ENCODE measurements at regions not wholly inside any gene's neighbourhood (a gene's known extent, or its start where the extent isn't known, plus 50 kb on each side); places are given as distances from the start of the nearest gene placed in this dataset.
A peak's percentile ranks its signal among the peaks of the same experiment; 100 is the strongest.
"Not testable (repeated sequence)": the region's sequence is repeated elsewhere in the genome, so short reads cannot be mapped to it uniquely, and the experiment has no call there.

DNA sequence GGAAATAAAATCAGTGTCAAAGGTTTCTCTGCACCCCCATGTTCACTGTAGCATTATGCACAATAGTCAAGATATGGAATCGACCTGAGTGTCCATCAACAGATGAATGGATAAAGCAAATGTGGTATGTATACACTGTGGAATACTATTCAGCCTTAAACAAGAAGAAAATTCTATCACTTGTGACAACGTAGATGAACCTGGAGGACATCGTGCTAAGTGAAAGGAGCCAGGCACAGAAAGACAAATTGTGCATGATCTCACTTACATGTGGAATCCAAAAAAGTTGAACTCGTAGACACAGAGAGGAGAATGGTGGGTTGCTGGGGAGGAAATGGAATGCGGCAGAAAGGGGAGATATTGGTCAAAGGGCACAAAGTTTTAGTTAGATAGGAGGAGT is 136.3 kb upstream of the ESR1 start:
- no peak for DNase-seq

DNA sequence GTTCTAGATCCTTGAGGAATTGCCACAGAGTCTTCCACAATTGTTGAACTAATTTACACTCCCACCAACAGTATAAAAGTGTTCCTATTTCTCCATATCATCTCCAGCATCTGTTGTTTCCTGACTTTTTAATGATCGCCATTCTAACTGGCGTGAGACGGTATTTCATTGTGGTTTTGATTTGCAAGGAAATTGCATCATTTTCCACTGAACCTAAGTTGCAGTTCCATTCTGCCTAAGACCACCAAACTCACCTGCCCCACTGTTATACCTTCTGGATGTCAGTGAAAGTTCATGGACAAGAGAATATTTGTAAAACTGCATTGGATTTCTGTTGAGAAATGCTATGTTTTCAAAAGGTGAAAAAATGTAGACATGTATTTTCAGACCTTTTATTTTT is 132.9 kb upstream of the ESR1 start:
- no peak for DNase-seq

DNA sequence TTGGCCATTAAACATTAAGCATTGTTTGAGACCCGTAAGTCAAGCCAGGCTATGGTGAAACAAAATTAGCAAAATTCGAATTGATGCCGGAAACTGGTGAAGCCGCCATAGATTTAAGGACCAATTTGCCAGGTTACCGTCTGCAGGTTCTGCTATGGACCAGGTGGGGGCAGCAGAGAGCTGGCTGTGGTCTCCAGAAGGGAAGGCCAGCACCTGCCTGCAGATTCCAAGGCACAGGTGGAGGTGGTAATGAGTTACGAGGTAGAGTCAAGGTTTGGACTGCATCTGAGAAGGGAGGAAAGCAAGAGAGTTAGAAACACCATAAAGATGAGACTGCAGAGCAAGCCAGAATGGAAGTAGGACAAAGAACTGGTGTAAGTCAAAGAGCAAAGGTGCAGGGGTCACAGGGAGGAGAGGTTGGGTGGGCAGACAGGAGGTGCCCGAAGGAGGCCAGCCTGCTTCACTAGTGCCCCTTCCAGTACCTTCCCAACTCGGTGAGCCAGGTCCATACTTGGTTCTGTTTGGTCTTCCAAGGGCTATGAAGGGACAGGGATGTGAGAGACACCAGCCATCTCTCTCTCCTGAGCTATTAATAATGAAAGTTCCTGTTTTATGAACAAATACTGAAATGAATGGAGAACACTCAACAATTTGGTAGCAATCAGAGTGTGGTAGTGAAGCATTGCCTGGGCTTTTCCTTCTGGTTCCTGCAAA is 131.6 kb upstream of the ESR1 start:
- DNase-seq = peak; percentile 37

DNA sequence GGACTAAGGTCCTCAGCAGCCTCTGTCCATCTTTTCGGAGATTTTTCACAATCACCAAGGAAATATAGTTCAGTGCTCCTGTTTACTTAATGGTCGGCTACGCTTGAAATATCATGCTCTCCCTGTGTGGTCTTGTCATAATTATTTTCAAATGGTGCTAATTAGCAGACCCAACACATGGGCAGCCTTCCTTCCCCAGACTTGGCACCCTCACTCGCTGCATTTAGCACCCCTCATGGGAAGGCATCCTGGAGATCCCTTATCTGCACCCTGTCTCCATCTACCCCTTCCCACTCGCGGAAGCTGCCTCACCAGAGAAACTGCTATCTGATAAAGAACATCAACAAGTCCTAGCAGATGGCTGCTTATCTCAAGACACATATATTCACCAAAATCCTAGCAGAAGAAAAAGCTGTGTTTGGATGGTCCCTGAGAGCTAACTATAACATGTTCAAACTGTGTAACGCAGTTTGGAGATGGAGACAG is 131.0 kb upstream of the ESR1 start:
- no peak for DNase-seq

DNA sequence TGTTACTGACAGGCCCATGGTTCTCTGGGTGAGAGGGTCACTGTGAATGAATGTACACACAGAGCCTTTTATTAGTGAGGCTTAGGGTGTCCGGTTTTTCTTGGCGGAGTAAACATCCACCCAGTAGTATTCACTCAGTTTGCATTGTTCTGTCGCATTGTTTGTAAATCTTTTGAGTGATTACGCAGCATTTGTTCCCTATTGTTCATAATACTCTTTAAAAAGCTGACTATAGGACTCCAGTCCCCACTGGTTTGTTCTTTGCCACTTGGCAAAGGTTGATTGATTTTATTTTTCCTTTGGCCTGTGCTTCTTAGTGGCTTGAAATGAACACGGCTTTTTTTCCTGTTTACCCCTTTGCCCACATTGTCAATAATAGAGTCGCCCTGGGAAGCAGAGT is 130.1 kb upstream of the ESR1 start:
- DNase-seq = no peak

DNA sequence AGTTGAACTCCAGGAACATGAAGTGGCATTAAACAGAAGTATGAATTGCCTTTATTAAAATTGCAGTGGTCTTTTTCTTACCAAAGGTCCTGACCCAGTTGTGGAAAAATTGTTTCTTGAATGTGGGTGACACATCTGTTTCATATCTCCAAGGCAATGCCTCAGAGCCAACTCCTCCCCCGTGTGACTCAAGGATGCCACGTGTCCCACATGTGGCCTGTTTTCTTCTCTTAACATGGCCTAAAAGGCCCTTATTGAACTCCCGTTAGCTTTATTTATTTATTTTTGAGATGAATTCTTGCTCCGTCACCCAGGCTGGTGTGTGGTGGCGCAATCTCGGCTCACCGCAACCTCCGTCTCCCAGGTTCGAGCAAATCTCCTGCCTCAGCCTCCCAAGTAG is 128.4 kb upstream of the ESR1 start:
- no peak for DNase-seq

DNA sequence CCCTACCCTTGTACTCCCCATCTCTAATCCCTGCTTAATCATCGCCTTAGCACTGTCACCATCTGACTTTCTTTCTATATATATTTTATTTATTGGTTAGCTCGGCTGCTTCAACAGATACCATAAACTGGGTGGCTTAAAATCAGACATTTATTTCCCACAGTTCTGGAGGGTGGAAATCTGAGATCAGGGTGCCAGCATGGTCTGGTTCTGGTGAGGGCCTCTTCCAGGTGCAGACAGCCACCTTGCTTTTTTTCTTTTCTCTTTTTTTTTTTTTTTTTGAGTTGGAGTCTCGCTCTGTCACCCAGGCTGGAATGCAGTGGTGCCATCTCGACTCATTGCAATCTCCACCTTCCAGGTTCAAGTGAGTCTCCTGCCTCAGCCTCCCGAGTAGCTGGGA is 127.5 kb upstream of the ESR1 start:
- DNase-seq = no peak

DNA sequence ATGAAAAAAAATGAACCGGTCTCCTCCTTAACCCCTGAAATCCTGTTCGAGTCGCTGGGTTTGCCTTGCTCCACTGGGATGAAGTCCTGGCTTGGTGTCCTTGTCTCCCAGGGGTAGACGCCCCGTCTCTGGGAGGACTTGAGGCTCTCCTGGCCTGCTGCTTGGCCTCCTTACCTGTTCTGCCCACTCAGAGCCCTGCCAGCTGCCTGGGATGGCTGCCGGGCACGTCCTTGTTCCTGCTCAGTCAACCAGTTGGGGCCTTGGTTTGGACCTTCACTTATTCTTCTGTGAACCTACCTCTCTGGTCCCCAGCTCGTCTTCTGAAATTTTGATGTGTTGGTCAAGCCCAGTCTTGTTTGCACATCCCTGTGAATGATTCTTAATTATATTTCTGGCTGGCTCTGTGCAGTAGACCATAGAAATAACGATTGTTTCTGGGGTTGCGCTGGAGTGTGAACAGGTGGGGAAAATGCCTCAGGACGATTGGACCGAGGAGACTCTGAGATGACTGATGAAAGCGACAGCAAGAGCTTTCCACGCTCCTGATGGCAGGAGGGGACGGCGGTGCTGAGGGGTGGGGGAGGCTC is 126.5 kb upstream of the ESR1 start:
- no peak for DNase-seq

DNA sequence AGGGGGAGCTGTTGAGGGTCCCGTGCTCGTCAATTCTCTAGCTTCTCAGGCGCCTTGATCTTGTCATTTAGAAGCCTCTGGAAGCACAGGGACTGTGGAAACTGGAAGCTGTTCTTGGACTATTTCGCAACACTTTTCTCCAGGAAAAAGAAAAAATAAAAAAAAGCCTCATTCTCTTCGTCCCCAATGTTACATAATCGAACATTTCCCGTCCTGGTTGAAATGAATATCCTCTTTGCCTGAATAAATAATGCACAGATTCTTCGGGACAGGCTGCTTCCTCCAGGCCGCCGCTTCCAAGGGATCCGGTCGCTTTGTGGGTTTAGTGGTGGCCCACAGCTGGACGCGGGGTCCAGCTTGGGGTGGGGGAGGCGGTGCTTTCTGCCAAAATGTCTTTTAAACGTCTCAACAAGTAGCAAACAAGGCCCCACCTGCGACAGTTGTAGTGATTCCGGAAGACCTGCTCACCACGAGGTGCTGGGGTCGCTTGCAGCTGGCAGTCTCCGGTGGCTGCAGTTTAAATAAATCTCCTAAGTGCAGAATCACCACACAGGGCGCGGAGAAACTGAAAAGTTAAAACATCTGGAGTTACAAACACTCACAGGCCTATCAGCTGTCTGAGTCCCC is 125.9 kb upstream of the ESR1 start:
- DNase-seq = no peak

DNA sequence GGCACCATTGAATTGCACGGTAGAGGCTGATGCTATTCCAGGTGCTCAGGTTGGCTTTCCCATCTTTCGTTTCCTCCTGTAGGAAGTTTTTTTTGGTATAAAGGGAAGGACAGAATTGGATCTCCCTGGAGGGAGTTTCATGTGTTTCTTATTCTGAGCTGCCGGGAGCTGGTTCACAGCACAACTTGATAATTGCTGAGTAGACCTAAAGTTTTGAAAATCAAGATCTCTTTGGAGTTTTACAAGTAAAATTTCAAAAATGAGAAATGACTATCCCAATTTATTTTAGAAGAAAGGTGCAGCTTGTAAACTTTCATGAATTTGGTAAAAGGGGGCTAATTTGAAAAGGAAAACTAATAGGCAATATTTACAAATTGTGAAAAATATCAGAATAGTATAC is 125.2 kb upstream of the ESR1 start:
- no peak for DNase-seq

DNA sequence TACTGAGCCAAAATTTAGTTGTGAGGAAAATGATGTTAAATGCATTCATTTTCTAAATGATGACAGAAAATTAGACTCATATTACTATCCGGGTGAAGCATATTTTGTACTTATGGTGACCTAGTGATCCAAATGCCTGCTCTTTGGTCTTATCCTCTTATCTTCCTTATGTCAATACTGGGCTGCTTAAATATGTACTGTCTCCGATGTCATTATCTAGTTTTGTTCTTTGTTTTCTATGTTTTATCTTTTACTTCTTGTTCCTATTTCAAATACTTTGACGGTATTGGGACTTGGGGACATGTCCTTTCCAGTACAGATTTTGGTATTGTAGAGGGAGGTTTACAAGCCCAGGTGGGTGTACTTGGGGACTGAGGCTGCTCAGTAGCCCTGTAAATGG is 124.6 kb upstream of the ESR1 start:
- DNase-seq = no peak

DNA sequence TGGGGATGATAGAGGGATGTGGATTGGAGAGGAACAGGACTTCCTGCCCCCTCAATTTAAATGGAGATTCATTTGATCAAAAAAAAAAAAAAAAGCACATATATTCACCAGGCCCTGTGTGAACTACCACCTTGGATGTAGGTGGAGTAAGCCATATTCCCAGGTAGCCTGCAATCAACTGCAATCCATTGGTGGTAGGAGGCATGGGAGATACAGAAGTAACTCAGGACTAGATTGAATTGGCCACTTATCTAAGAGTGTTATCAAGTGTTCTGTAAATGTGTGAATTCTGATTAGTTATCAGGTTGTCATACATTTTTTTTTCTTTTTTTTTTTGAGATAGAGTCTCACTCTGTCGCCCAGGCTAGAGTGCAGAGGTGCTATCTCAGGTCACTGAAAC is 124.1 kb upstream of the ESR1 start:
- DNase-seq = no peak

DNA sequence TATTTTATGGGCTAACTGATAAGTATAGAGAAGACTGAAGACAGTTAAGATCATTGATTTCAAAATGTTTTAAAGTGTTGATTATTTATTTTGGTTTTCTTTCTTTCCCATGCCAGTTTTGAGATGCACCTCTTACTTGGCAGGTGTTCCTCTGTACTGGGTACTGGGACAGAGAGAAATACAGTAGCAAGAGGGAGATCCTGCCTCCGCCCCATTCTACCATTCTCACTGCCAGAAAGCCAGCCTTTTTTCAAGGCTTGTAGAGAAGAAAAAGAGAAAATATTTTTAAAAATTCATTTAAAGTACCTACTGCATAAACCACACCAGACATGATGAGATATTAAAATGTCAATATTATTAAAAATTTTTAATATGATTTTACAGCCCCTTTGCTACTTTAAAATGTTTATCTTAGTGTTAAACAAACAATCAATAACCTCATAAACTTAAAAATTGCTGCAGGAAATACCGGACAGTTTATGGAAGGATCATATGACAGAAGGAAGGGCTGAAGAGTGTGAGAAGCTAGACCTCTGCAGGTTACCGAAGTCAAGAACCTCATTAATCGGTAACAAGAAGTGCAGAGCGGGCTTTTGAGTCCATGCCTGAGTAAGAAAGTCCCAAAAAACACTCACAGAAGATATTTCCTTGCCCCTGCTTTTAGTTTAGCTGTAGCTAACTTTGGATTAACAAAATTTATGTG is 117.8 kb upstream of the ESR1 start:
- DNase-seq = no peak

DNA sequence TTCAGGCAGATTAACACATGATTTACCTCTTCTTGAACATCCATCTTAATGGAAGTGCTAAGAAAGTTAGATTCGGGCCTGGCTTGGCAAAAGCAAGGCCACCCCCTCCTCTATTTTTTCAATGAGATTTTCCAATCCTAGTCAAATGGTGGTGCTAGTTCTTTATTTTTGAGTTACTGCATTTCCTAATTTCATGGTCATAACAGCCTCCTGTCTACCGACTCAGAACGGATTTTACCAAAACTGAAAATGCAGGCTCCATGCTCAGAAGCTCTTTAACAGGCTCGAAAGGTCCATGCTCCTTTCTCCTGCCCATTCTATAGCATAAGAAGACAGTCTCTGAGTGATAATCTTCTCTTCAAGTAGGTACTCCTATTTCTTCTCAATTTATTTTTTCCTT is 117.2 kb upstream of the ESR1 start:
- no peak for DNase-seq

DNA sequence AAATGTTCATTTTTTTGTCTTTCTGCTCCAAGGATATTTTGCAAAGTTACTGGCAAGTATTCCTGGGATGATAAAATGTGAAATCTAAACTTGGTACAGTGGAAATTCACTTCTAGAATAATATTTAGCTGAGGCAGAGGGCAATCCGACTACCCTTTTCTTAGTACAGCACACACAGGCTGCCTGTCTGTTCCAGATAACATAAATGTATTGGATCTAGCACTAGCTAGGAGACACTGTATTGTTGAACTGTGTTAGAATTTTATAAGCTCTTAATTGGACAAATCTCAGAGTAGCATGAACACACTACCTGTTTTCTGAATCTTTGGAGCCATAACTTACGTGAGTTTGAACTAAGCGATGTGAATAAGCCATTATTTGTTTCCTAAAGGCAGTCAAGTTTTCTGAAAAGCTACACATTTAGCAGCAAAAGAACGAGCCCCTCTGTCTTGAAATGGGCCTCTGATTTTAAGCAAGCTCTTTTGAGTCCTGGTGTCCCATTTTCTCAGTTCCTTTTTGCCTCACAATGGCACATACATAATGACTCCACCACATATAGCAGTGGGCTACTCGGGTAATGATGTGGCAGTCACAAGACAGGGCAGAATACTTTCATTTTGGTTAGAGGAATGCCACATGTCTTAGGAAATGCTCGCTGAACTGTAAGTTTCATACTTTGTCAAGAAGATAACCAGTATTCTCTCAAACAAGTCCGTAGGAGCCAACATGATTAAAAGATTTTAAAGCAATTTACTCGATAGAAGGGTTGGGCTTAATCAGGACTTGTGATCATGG is 116.5 kb upstream of the ESR1 start:
- no peak for DNase-seq

DNA sequence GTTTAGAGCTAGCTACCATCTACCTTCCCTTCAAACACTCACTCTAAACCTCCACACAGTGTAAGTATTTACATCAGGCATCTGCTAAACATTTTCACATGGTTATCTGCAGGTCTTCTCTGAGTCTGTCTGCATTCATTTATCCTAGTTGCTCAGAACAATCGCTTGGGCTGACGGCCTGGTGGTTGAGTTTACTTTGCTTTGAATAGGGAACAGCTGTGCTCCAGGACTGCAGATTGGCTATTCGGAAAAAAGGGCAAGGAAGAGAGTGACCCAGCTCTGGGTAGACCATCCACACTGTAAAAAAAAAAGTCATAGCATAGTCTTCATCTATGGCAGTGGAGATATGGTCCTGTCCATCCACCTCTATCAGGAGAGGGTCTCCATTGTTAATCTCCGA is 115.3 kb upstream of the ESR1 start:
- DNase-seq = no peak

DNA sequence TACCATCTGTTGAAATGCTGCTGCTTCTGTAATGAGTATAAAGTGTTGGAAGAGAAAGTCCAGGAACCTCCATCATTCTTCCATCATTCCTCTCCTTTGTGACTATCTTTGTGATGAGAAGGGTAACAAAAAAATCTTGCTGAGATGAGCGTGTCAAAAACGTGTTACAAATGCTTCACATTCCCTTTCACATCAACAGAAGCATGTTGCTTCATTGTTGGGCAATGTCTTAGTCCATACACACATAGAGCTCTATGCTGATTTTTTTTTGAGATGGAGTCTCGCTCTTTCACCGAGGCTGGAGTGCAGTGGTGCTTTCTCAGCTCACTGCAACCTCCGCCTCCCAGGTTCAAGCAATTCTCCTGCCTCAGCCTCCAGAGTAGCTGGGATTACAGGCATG is 114.1 kb upstream of the ESR1 start:
- no peak for DNase-seq

DNA sequence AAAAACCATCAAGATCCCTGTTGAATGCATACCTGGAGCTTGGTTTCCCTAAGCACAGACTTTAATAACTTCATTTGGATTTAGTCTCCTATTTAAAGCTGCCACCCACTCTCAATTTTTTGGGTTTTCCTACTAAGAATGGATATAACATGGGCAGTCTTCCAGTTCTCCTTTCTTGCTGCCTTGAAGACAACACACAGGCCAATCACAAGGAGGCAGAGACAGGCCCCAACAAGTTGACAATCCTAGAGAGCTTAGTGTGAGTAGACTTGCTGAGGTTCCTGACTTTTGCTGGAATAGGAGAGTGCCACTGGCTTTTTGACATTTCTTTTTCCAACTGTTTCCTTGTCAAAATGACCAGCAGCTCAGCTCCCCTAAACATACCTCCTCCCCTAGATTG is 112.3 kb upstream of the ESR1 start:
- no peak for DNase-seq

DNA sequence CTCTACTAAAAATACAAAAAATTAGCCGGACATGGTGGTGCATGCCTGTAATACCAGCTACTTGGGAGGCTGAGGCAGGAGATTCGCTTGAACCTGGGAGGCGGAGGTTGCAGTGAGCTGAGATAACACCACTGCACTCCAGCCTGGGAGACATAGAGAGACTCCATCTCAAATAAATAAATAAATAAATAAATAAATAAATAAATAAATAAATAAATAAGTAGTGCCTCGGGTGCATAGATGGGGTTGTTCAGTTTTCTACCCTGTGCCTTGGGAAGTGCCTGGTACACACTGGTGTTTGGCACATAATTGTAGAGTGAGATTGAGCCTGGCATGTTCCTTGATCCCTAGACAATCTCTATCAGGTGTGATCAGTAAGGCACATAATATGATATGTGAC is 111.2 kb upstream of the ESR1 start:
- DNase-seq = not testable (repeated sequence)

DNA sequence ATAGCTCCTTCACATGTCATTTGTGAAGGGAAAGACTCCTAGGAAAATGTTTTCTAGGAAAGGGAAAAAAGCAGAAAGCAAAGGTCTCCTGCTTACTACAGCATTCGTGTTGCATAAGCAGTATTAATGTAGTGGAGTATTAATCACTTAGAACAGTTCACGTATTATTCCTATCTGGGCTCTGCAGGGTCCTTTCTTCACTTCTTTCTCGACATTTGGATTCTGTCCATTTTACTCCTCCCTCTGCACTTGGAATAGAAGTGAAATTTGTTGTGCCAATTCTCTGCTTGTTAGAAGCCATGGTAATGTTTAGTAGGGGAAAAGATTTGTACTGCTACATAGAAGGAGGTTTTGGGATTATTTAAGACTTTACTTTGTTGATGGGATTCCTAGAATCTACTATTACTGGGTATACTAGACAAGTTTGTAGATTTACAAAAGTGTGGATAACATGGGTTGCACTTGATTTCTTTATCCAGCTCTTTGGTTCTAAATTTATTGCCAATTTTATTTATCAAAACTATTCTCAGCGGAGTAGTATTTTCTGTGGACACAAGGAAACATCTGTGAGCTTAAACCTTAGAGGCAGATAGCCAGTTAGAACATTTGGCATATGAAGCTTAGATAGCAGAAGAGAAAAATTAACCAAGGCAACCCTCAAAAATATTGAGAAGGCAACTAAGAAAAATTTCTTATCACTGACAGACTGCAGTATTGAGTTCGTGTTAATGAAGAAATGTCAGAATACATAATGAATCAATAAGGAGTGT is 108.4 kb upstream of the ESR1 start:
- DNase-seq = no peak

DNA sequence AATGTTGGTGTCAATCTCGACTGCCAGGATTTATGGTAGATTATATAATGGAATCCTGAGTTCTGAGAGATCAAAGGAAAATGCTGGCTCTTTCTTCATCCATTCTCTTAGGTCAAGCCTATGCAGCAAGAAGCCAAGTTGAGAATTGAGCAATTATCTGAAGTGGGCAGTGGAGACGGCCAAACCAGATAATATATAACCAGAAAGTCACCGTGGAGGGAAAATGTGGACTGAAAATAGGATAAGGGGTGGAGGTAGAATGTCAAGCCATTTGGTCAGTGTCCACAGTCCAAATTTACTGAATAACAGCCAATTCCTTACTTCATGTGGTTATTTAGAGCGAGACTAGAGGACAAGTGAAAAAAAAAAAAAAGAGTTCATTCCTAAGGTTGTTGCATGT is 107.8 kb upstream of the ESR1 start:
- no peak for DNase-seq

DNA sequence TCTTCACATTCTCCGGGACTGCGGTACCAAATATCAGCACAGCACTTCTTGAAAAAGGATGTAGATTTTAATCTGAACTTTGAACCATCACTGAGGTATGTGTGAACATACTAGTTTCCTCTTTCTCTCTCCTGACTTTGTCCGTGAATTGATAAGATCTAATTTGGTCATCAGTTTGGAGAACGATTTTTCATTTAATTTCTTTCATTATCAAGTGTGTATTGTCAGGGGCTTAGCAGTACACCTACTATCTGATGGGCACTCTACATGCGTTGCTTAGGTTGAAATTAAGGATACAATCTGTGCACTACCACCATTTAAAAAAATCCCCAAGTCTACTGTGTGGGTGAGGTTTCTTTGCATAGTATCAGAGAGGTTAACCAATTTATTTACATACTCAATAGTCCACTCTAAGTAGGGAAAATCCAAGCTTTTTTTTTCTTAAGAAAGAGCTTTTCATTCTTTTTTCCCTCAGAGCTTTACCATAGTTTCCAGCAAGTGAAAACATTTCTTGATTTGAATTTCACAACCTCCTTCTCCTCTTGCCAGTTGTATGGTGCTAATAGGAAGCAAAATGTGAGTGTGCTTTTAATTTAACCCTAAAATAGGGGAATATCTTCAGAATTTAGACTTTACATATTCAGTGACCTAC is 105.4 kb upstream of the ESR1 start:
- DNase-seq = no peak
